ENCODE measurements at regions not wholly inside any gene's neighbourhood (a gene's known extent, or its start where the extent isn't known, plus 50 kb on each side); places are given as distances from the start of the nearest gene placed in this dataset.

- Histone ChIP-seq H3K27me3 (no peaks in the 10 kb centered on the region), H3K4me1 (no peaks in the 10 kb centered on the region), H3K27ac (no peak overlapping the region), H3K36me3 (no peaks in the 10 kb centered on the region), H3K4me3 (no peak overlapping the region), H3K9me3 (no peaks in the 10 kb centered on the region)
- WGBS, 2 donors (ENCODE audit: low coverage in 1 of 2) = 56 to 92% methylated on average over 1 of the region's 1 CpG
- TF ChIP-seq EP300 (IDR thresholded peaks at IDR 0.05) (no peak), CTCF (IDR thresholded peaks at IDR 0.05) (no peak), POLR2A (IDR thresholded peaks at IDR 0.05) (no peak), POLR2AphosphoS5 (IDR thresholded peaks at IDR 0.05) (no peak)
- ATAC-seq = no peak
These were observed 99.8 kb upstream of the ASCC3 start for GRCh38 chr6:100980949-100981348.

DNA sequence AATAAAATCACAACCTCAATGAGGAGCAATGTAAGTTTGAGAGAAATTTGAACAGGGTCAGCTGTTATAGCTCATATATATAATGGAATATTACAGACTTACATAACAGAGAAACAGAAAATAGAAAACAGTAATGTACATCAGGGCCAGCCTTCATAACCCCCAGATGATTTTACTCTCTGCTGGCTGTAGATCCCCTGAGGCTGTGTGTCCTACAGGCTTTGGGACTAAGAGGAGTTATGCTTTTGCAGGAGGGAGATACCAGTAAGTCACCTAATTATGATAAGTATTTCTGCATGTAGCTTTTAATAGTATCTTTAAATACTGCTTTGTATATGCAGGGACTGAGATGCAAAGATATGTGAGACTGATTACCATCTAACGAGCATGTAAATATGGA, 105.8 kb upstream of the ASCC3 start:
- TF ChIP-seq POLR2A (IDR thresholded peaks at IDR 0.05) (no peak), EP300 (IDR thresholded peaks at IDR 0.05) (no peak), POLR2AphosphoS5 (IDR thresholded peaks at IDR 0.05) (no peak), CTCF (IDR thresholded peaks at IDR 0.05) (no peak)
- H3K36me3 ChIP-seq = no peaks in the 10 kb centered on the region
- H3K4me1 ChIP-seq = no peaks in the 10 kb centered on the region
- no peak for ATAC-seq
- WGBS, 2 donors (ENCODE audit: low coverage in 1 of 2) = 50 to 91% methylated on average over 1 of the region's 1 CpG
- H3K27me3 ChIP-seq = no peaks in the 10 kb centered on the region
- H3K4me3 ChIP-seq = no peak overlapping the region
- H3K9me3 ChIP-seq = no peaks in the 10 kb centered on the region
- H3K27ac ChIP-seq = no peak overlapping the region

GRCh38 chr6:100987556-100987955, 106.4 kb upstream of the ASCC3 start:
- no peak for ATAC-seq
- WGBS, 2 donors (ENCODE audit: low coverage in 1 of 2) = 80 to 88% methylated on average over 5 of the region's 5 CpGs
- no peaks in the 10 kb centered on the region for H3K27me3 ChIP-seq
- no peak overlapping the region for H3K4me3 ChIP-seq
- no peaks in the 10 kb centered on the region for H3K36me3 ChIP-seq
- TF ChIP-seq EP300 (IDR thresholded peaks at IDR 0.05) (no peak), POLR2A (IDR thresholded peaks at IDR 0.05) (no peak), CTCF (IDR thresholded peaks at IDR 0.05) (no peak), POLR2AphosphoS5 (IDR thresholded peaks at IDR 0.05) (no peak)
- no peaks in the 10 kb centered on the region for H3K9me3 ChIP-seq
- no peak overlapping the region for H3K27ac ChIP-seq
- no peaks in the 10 kb centered on the region for H3K4me1 ChIP-seq

DNA sequence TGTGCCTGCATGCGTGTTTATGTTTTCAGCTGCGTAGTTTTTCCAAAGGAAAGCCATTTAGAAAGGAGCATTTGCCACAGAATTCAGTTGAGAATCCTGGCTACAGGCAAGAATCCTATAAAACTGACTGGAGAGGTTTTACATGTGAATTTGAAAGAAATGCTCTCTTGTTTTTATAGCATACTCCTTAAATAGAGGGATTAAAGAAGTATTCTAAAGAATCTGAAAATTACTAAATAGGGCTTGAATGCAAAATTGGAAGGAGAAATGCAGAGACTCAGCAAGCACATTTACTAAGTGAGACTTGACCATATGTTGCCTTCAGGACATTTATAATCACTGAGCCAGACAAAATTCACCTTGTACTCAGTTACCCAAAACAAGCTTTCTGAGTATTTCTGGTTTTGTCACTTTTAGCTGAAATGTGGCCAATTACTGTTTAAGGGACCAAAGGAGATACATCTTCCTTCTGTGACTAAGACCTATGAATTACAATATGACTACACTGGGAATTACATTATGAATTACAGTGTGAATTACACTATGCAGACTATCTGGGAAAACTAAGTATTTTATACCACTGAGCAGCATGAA, 107.4 kb upstream of the ASCC3 start:
- H3K4me1 ChIP-seq = no peaks in the 10 kb centered on the region
- TF ChIP-seq EP300 (IDR thresholded peaks at IDR 0.05) (no peak), POLR2A (IDR thresholded peaks at IDR 0.05) (no peak), POLR2AphosphoS5 (IDR thresholded peaks at IDR 0.05) (no peak), CTCF (IDR thresholded peaks at IDR 0.05) (no peak)
- no peak overlapping the region for H3K27ac ChIP-seq
- H3K9me3 ChIP-seq = no peaks in the 10 kb centered on the region
- no peaks in the 10 kb centered on the region for H3K36me3 ChIP-seq
- WGBS, 2 donors (ENCODE audit: low coverage in 1 of 2) = 87 to 94% methylated on average over 2 of the region's 2 CpGs
- no peak for ATAC-seq
- no peaks in the 10 kb centered on the region for H3K27me3 ChIP-seq
- no peak overlapping the region for H3K4me3 ChIP-seq

DNA sequence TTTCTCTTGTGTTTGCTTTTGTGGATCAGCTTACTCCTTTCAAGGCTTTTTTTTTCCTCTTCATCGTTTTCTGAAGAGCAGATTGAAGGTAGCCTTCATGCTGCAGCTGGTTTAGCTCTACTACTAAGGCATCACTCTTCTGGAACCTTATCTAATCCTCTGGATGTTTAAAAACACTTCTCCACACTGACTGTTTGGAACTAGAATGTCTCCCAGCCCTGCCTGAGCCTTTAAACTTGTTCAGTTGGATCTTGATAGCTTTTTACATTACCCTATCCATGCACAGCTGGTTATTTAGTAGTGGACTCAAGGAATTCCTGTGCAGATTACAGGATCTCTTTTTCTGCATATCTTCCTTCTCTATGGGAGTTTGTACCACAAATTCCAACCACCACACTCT, 108.9 kb upstream of the ASCC3 start:
- no peak for TF ChIP-seq CTCF (IDR thresholded peaks at IDR 0.05)
- TF ChIP-seq POLR2A (IDR thresholded peaks at IDR 0.05) = no peak
- no peak for TF ChIP-seq POLR2AphosphoS5 (IDR thresholded peaks at IDR 0.05)
- no peak for TF ChIP-seq EP300 (IDR thresholded peaks at IDR 0.05)
- WGBS, 2 donors (ENCODE audit: low coverage in 1 of 2) = 10 to 11% methylated on average over 1 of the region's 1 CpG
- no peaks in the 10 kb centered on the region for H3K4me1 ChIP-seq
- H3K4me3 ChIP-seq = no peak overlapping the region
- no peaks in the 10 kb centered on the region for H3K36me3 ChIP-seq
- H3K27me3 ChIP-seq = no peaks in the 10 kb centered on the region
- no peak for ATAC-seq
- H3K9me3 ChIP-seq = no peaks in the 10 kb centered on the region
- H3K27ac ChIP-seq = no peak overlapping the region

All from gastroesophageal sphincter (tissue), 4 donors.